Effector CD4-positive, alpha-beta T cell (primary cell): ENCODE measurements at regions not wholly inside any gene's neighbourhood (a gene's known extent, or its start where the extent isn't known, plus 50 kb on each side); places are given as distances from the start of the nearest gene placed in this dataset.

Source experiments
- DNase-seq: peaks from one replicate; pipeline ENCODE4 v3.0.0-alpha.2; 2020

DNA sequence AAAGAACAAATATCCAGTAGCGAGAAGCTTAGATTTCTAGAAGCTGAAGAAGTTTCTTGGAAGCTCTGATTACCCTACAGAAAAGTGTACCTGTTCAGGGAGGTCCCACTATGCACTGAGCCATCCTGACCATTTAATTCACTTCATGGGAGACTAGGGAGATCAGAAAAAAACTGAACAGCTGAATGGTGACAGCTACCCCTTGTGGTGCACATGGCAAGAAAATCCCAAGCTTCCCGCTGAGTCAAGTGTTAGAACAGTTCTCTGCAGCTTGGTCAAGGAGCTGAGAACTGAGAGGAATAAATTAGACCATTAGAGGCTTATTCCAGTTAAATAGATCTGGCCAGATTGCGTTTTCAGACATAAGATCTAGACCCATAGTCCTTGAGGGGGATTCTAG is 197.2 kb upstream of the VEPH1 start:
- no peak for DNase-seq

DNA sequence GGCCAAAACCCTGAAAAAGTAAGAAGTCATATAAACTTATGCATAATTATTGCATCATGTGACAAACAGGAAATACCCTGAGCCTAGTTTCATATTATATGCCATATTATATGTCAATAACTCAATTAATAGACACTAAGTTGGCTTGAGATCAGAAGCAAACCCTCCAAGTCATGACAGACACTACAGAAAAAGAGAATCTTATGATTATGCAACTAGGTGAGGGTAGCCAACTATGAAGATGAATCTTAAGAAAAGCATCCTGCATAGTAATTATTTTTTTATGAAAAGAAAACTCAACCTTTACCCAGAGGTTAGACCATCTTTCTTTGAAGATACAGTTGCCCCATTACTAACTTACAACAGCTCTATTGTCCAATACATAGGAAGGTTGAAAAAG is 192.4 kb upstream of the VEPH1 start:
- no peak for DNase-seq

DNA sequence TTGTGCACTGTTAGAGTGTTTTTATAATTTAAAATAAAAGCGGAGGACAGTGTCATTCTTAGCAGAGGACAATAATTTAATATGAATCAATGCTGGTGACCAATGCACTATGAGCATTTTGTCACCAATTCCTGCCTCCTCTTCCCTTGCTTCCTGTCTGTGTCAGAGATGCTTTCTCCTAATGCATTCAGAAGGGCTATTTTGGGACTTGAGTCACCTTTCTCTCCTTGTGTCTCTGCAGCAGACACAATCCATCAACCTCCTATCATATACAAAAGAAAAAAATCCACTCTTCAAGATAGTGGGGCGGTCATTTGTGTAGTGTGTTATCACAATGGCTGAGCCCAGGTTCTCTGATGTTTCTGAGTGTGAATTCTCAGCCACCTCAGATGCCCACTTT is 191.9 kb upstream of the VEPH1 start:
- DNase-seq: no peak

DNA sequence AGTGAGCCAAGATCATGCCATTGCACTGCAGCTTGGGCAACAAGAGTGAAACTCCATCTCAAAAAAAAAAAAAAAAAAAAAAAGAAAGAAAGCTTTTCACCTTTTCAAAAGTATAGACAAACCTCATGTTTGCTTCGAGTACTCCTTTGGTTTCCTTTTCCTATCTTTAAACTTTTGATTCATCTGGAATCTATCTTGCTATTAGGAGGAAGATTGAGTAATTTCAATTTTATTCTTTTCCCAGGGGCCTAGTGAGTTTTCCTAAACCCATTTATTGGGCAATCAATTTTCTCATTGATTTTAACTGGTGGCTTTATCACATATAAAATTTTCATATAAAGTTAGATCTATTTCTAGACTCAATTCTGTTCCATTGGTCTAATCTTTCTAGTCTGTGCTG is 190.5 kb upstream of the VEPH1 start:
- no peak for DNase-seq

DNA sequence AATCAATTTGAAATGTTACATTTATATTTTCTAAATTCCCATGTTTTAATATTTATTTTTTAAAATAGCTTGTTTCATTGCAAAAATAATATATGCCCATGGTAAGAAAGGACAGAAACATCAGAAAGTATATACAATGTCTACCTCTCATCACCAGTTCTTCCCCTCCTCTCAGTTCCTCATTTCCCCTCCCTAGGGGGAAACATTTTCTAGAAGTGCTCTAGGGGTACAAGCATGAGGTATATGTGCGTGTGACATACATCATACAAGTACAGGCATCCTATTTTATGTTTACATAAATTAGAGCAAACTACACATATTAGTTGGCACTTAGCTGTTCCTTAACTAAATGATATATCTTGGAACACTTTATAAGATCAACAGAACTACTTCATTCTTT is 189.3 kb upstream of the VEPH1 start:
- no peak for DNase-seq

DNA sequence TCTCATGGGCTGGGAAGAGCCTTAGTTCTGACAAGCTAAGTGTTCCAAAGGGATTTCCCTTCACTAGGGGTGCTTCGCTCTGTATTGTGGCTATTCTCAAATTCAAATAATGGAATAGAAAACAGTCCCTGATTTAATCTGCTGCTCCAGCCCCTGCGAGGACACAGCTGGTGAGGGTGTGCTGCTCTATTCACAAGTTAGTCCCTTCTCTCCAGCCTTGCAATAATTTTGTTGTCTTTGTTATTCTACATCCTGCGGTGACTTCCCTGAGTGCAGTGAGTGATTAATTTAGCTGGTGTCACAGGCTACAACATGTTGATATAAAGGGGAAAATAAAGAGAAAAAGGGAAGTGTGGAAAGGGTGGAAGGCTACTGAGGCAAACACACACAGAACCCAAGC is 180.5 kb upstream of the VEPH1 start:
- no peak for DNase-seq

DNA sequence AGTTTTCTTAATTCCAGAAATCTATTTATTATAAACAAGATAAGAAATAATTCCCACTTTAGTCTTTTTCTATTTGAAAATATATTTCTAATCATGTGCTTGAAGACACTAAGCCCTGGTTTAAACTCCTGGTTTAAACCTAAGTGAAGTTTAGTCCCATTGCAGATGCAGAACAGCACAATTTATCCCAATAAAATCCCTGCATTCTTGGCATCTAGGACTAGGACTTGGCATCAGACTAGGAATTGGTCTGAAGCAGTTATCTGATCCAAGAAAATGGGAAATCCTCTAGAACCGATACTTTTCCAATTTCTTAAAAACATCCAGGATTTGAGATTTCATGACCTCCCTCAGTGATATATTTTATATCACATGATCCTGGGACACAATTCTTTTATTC is 168.8 kb upstream of the VEPH1 start:
- no peak for DNase-seq

DNA sequence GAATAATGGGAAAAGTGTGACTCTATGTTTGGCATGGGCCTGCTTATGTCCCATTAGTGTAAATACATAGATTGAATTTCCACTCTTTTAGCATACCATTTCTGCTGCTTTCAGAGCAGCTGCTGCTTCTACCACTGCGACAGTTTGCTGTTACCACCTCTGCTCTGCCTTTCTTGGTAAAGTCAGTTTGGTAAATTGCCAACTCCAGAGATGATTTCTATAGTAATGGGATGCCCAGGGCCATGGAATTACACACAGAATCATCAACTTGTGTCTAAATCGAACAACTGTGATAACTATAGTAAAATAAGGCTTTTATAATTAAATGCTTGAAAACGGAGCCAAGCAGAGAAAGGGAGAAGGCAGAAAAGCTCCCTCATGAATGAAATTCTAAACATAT is 168.4 kb upstream of the VEPH1 start:
- DNase-seq: no peak

DNA sequence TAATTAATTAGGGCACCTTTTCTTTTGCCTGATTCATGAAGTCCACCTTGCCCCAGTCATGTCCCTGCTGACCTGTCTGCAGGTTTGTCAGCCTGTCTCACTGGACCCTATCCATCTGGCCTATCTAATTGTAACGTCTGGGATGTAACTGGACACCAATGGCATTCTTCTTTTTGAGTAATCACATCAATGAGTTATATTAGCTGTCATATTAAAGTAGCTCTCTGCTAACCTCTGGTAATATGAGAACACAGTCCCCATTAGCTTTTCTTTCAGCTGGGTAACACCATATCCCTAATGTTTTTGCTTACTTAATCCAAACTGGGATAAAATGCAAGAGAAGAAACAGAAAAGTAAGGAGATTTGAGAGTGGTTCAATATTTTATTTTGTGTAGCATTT is 166.2 kb upstream of the VEPH1 start:
- no peak for DNase-seq

DNA sequence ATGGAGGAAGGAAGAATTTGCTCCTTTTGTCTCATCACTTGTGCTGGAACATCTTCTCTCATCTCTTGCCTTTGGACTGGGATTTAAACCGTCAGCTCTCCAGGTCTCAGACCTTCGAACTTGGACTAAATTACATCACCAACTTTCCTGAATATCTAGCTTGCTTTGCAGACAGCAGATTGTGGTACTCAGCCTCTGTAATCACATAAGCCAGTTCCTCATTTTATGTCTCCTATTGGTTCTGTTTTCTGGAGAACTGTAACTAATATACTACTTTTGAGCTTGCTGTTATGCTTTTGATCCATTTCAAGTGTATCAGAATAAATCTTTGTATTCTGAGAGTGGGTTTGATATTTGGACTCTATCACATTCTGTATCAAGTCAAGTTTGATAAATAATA is 164.3 kb upstream of the VEPH1 start:
- no peak for DNase-seq

DNA sequence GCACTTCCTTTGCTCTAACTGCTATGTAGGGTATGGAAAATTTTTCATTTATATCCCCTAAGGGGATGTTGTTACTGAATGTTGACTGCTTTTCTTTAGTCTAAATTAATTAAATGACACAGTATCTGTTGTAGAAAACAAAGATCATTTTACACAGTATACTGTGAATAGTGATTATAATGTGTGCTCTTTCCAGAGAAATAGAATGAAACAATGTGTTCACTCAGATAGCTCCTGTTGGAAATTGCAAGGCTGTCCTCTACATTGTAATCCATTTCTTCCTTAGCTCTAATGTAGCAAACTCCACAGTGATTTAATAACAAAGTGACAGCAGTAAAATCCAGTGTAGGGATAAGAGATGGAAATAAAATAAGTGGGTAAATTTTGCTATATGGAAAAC is 159.0 kb upstream of the VEPH1 start:
- no peak for DNase-seq

DNA sequence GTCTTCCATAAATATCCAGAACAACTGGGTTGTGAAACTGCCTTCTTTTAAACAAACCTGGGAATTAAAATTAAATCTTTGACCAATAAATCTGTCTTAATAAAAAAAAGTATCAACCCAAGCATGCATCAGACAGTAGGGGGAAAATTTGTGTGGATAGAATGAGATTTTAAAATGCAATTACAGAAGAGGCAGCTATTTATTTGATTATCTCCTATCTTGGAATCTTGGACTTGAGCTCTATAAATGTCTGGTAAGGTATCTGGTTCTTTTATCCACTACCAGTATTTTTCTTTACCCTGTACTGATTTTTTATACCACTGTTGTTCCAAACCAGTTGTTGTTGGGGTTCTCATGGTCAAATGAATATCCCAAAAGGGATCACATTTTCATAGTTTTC is 157.6 kb upstream of the VEPH1 start:
- DNase-seq: no peak

DNA sequence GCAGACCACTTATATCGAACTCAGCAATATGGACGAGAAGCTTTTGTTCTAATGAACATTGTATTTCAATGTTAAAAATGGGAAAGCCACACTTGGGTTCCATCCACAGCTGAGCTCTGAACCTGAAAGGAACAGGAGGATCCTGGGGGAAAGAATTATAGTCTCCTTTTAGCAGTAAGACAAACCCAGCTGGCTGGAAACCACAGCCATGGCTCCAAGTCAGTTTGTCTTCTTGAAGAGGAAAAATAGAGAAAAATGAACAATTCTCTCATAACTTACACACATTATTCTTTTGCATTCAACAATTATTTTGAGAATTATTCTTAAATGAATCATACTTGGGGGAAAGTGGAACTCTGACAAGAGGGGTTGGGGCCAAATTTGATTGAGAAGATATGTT is 149.2 kb upstream of the VEPH1 start:
- no peak for DNase-seq

DNA sequence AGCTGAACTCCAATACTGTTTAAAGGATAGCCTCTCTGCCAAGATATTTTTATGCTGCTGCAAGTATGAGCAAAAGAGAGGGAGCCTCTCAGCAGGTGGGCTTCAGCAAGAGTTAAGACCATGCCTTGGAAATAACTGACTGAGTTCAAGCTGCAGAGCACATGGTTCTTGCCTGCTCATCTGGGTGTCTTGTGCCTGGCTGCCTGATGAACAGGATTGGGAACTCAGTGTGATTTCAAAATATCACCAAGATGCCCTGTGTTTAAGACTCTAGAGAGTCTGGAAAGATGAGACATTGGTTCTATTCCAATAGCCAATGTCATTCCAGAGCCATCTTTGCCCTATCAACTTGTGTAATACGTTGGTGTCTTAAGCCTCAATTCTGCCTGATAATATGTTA is 147.5 kb upstream of the VEPH1 start:
- DNase-seq: no peak

DNA sequence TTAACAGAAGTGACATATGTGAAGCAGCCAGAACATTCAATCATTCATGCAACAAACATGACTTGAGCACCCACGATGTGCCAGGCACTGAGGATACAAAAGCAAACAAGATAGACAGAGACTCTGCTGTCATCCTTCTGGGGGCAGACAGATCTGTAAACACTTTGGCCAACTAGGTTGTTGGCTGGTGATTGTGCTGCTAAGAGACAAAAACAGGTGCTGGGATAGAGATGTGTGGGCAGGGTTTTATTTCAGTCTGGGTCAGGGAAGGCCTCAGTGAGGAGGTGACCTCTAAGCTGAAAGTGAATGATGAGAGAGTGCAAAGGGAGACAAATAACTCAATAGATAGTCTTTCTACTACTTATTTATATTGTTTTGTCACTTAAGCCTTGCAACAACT is 147.0 kb upstream of the VEPH1 start:
- no peak for DNase-seq

DNA sequence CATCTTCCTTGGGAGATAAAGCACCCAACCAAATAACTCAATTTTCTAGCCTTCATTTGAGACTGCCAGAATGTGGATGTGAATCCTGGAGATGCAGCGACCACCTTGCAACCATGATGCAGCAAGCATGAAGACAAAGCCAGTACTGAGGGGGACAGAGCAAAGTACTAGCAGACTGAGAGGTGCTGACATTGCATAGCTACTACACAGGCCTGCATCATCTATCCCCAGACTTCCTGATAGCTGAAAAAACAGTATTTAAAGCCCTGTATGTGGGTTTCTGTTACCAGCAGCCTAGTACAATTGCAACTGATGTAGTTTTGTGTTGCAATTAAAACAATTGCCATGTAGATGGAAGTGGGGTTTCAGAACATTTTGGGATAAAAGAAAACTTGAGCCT is 146.3 kb upstream of the VEPH1 start:
- DNase-seq: no peak

DNA sequence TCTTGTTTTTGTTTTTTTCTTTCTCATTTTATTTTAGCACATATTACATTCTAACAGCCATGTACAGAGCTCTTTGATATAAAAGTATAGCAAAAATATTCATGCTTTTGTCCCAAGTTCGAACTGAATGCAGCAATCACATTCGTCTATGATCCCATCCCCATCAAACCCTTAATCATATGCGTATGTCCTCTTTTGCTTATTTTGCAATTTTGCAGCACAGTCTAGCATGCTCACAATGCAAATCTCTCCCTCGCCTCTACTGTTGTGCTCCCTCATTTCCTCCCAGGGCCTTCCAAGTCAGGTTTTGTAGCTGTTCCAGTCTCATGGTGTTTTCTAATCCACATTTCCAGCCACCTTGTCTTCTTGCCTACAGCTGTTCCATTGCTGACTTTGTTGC is 144.6 kb upstream of the VEPH1 start:
- DNase-seq: no peak

DNA sequence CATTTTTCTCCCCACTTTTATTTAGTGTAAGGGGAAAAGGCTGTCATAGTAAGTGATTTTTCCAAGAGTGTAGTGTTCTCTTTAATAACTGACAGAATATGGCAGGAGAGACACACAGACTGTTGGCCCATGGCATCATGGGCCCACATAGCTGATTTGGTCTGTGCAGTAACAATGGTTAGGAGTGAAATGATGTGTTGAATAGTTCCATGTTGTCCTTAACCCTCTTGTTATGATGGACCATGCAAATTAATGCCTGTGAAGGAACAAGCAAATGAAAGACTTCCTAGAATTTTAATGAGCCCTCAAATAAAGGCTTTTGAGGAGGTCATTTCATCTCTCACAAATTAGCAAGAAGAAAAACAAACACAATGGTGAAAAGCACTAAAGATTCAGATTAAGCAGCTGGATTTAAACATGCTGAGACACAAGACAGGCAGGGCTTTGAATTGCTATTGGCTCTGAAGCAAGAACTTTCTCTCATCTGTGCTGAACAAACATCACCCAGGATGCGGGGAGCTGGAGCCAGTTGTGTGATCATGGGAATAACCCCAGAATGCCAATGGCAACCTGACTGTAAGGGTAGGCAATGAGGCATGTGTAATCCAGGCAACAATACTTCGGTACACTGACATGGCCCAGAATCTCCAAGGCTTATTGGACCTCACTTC is 136.7 kb upstream of the VEPH1 start:
- DNase-seq: no peak

DNA sequence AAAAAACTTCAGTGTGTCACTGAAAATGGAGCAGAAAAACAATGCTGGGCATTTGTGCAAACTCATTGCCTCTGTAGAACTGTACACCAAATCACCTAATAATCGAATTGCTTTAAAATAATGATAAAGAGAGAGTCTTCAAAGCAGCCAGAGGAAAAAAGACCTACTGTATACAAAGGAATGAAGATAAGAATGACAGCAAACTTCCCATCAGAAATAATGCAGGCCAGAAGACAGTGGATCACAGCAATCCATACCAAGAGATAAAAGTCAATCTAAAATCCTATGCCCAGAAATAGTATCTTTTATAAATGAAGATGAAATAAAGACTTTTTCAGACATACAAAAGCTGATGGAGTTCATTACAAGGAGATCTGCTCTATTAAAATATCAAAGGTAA is 134.7 kb upstream of the VEPH1 start:
- no peak for DNase-seq

DNA sequence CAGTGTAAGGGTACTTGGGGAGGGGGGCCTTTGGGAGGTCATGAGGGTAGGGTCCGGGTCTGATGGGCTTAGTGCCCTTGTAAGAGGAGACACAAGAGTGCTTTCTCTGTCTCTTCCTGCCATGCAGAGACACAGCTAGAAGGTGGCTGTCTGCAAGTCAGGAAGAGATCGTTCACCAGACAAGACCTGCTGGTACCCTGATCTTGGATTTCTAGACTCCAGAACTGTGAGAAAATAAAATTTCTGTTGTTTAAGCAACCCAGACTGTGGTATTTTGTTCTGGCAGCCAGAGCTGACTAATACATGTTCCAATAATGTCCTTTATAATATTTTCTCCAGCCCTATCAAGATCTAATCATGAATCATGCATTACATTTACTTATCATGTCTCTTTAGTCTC is 130.0 kb upstream of the VEPH1 start:
- DNase-seq: no peak

DNA sequence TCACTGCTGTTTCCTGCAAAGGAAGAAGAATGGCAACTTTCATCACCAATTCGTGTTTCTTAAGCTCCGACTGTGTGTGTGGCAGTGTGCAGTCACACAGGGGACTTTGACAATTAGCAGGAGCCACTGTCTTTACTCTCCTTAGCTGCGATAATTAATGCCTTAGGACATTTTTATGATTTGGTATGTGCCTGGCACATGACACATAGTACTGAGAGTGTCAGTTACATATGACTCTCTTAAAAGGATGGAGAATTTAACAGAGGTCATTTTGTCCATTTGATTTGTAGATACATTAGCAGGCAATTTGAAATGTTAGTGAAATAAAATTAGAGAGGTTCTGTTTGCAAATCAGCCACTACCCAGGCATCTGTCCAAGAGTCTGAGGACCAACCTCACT is 128.9 kb upstream of the VEPH1 start:
- no peak for DNase-seq

DNA sequence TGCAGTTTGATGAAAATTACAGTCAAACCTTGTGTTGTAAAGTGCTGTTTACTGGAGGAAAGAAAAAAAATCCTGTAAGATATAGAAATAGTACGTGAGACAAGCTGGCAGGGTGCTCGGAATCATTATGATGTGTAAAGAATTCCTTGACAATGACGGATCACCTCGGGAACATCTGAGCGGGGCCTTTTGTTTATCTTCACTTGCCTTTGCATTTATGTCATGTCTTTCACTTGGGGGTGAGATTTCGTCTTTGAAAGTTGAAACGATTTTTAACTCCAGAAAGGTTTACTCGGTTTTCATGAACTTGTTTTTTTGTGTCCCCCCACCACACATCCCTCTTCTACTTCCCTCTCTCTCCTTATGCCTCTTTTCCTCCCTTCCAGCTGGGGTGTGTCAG is 128.3 kb upstream of the VEPH1 start:
- DNase-seq: no peak

DNA sequence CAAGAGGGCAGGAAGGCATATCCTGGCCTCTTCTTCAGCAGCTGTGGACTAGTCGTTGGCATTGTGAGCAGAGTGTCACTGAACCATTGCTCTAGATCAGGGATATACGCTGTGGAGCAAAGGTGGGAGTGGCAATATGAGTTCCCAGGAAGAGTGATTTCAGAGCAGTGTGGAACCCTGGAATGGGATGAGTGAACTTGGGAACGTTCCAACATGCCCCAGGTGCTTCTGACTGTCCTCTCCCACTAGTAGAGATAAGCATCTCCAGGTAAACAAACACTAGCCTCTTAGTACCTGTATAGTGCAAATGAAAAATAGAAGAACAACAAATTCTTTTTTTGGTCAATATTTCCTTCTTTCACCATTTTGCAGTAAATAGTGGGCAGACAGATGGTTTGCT is 123.6 kb upstream of the VEPH1 start:
- no peak for DNase-seq

DNA sequence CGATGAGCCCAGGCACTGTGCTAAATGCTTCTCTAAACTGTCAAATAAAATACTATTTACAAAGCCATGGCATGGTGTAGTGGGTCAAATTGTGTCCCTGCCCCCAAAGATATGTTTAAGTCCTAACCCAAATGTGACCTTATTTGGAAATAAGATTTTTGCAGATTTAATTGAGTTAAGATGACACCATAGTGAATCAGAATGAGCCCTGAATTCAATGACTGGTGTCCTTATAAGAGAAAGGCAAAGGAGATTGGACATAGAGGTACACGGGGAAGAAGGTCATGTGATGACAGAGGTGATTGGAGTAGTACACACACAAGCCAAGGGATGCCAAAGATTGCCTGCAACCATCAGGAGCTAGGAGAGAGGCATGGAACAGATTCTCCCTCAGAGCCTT is 121.6 kb upstream of the VEPH1 start:
- DNase-seq: no peak

DNA sequence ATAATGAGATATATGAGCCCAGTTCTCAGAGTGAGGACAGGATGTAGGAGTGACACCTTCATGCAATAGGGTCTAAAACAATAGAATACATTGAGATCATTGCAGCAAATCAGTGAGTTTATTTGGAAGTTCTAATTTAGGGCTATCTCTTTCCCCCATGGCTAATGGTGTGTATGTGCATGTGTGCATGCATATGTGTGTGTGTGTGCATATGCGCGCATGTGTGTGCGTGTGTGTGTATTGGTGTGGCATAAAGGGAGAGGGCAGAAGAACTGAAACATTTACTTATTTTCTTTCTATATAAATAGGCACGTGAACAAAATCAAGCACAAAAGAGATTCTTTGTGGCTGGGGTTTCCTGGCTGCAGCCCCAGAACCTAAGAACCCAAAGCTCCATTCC is 115.7 kb upstream of the VEPH1 start:
- no peak for DNase-seq
